ENCODE measurements at regions not wholly inside any gene's neighbourhood (a gene's known extent, or its start where the extent isn't known, plus 50 kb on each side); places are given as distances from the start of the nearest gene placed in this dataset.

GRCh38 chr1:98299861-98300260, 361.7 kb upstream of the SNX7 start:
- Histone ChIP-seq H3K36me3 (ENCODE audit: insufficient read depth, low read length) (no peaks in the 10 kb centered on the region), H3K27ac (ENCODE audit: low read depth in 1 of 2, low read length in 2 of 2) (no peak overlapping the region), H3K9me3 (ENCODE audit: control insufficient read depth in 1 of 2, insufficient read depth in 1 of 2, low read length in 2 of 2) (no peaks in the 10 kb centered on the region), H3K4me3 (ENCODE audit: low read length) (no peak overlapping the region), H3K27me3 (ENCODE audit: control insufficient read depth in 1 of 2, insufficient read depth in 2 of 2, low read length in 2 of 2) (no peaks in the 10 kb centered on the region), H3K4me1 (ENCODE audit: insufficient read depth, low read length) (no peaks in the 10 kb centered on the region)
- no peaks in the 10 kb centered on the region for H3K27me3 Mint-ChIP-seq
- H3K9me3 Mint-ChIP-seq, result no peaks in the 10 kb centered on the region
- DNase-seq (no peak), ATAC-seq (ENCODE audit: poor library complexity) (no peak)
- CTCF ChIA-PET, result no interaction called here
- H3K36me3 Mint-ChIP-seq (ENCODE audit: low read depth), result no peaks in the 10 kb centered on the region
- POLR2A ChIA-PET, result no interaction called here
- intact Hi-C loops (cut with DNase I, micrococcal nuclease), result loop anchor here in 1 of 2 experiments (10.0 kb wide), 1 partner anchor 1735 kb away; no protein-coding TSS in a partner anchor
- H3K4me3 Mint-ChIP-seq, result no peak overlapping the region
- no peaks in the 10 kb centered on the region for H3K4me1 Mint-ChIP-seq (ENCODE audit: low read depth)
- no peak overlapping the region for H3K27ac Mint-ChIP-seq
- TF ChIP-seq CTCF (IDR thresholded peaks at IDR 0.05), result no peak

GRCh38 chr1:98299313-98299712, 362.2 kb upstream of the SNX7 start:
- intact Hi-C loops (cut with DNase I, micrococcal nuclease), result loop anchor here in 1 of 2 experiments (10.0 kb wide), 1 partner anchor 1735 kb away; no protein-coding TSS in a partner anchor
- Histone ChIP-seq H3K27ac (ENCODE audit: low read depth in 1 of 2, low read length in 2 of 2) (no peak overlapping the region), H3K9me3 (ENCODE audit: control insufficient read depth in 1 of 2, insufficient read depth in 1 of 2, low read length in 2 of 2) (no peaks in the 10 kb centered on the region), H3K4me1 (ENCODE audit: insufficient read depth, low read length) (no peaks in the 10 kb centered on the region), H3K36me3 (ENCODE audit: insufficient read depth, low read length) (no peaks in the 10 kb centered on the region), H3K4me3 (ENCODE audit: low read length) (no peak overlapping the region), H3K27me3 (ENCODE audit: control insufficient read depth in 1 of 2, insufficient read depth in 2 of 2, low read length in 2 of 2) (no peaks in the 10 kb centered on the region)
- Mint-ChIP-seq H3K4me1 (ENCODE audit: low read depth) (no peaks in the 10 kb centered on the region), H3K27ac (no peak overlapping the region), H3K36me3 (ENCODE audit: low read depth) (no peaks in the 10 kb centered on the region), H3K4me3 (no peak overlapping the region), H3K27me3 (no peaks in the 10 kb centered on the region), H3K9me3 (no peaks in the 10 kb centered on the region)
- DNase-seq, result no peak
- POLR2A ChIA-PET, result no interaction called here
- TF ChIP-seq CTCF (IDR thresholded peaks at IDR 0.05), result no peak
- CTCF ChIA-PET, result no interaction called here
- ATAC-seq (ENCODE audit: poor library complexity), result no peak

- no peaks in the 10 kb centered on the region for H3K4me1 Mint-ChIP-seq (ENCODE audit: low read depth)
- no peaks in the 10 kb centered on the region for H3K9me3 Mint-ChIP-seq
- no peak for TF ChIP-seq CTCF (IDR thresholded peaks at IDR 0.05)
- ATAC-seq (ENCODE audit: poor library complexity) (no peak), DNase-seq (no peak)
- Histone ChIP-seq H3K27ac (ENCODE audit: low read depth in 1 of 2, low read length in 2 of 2) (no peak overlapping the region), H3K27me3 (ENCODE audit: control insufficient read depth in 1 of 2, insufficient read depth in 2 of 2, low read length in 2 of 2) (no peaks in the 10 kb centered on the region), H3K4me3 (ENCODE audit: low read length) (no peak overlapping the region), H3K9me3 (ENCODE audit: control insufficient read depth in 1 of 2, insufficient read depth in 1 of 2, low read length in 2 of 2) (no peaks in the 10 kb centered on the region), H3K36me3 (ENCODE audit: insufficient read depth, low read length) (no peaks in the 10 kb centered on the region), H3K4me1 (ENCODE audit: insufficient read depth, low read length) (no peaks in the 10 kb centered on the region)
- CTCF ChIA-PET, result no interaction called here
- intact Hi-C loops (cut with DNase I, micrococcal nuclease), result loop anchor here in 1 of 2 experiments (10.0 kb wide), 1 partner anchor 1734 kb away; no protein-coding TSS in a partner anchor
- H3K36me3 Mint-ChIP-seq (ENCODE audit: low read depth), result no peaks in the 10 kb centered on the region
- no peak overlapping the region for H3K4me3 Mint-ChIP-seq
- H3K27me3 Mint-ChIP-seq, result no peaks in the 10 kb centered on the region
- POLR2A ChIA-PET, result no interaction called here
- no peak overlapping the region for H3K27ac Mint-ChIP-seq
These were observed 363.2 kb upstream of the SNX7 start for GRCh38 chr1:98298319-98298718.

Data from CD4-positive, alpha-beta T cell (primary cell).